ENCODE measurements at regions not wholly inside any gene's neighbourhood (a gene's known extent, or its start where the extent isn't known, plus 50 kb on each side); places are given as distances from the start of the nearest gene placed in this dataset.
A peak's percentile ranks its signal among the peaks of the same experiment; 100 is the strongest.

DNA sequence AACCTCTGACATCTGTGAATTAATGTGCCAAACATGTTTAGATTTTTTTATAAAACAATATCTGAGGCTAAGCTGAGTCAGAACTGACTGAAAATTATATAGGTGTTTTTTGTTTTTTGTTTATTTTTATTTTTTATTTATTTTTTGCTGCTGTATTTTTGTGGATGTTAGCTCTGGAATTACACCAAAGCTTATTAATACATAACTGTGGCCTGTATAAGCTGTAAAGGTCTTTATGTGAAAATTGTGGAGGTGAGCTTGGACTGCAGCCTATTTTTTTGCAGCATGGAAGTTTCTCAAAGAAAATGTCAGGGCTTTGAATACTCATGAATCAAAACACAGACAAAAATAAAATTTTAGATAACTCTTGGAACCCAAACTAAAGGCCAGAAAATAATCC, 199.8 kb downstream of the CHRM3 start:
- Histone ChIP-seq H3K4me1 (replicated peaks in 1 of 2) (peaks cover 3 to 7% of the 10 kb centered on the region in 2 donors), H3K4me3 (no peak overlapping the region), H3K27ac (no peak overlapping the region)
- in situ Hi-C loops (cut with MboI; ENCODE audit: low pct_unique_long_range_greater_than_20kb in 2 of 9, low sequenced_read_pairs in 9 of 9, unreplicated experiment in 9 of 9): no loop called here
- no peak for ATAC-seq (replicated peaks in 6 of 8)

DNA sequence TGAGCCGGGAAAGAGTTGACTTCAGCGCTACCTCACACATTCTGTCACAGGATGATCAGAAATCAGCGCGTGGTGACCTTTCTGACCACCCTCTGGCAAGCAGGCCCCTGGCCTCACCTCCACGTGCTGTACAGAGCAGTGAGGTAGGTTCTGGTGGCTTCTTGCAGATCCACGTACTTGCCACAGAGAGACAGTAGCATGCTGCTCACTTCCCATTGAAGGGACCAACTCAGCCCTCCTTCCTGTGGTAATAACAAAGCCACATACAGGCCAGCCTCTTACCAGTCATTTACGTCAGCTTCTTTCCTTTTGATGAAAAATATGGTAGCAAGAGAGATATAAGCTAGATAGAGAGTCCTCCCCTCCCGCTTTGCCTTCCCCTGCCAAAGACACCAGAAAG, 200.7 kb downstream of the CHRM3 start:
- in situ Hi-C loops (cut with MboI; ENCODE audit: low pct_unique_long_range_greater_than_20kb in 2 of 9, low sequenced_read_pairs in 9 of 9, unreplicated experiment in 9 of 9): no loop called here
- peak in 2 of 8 experiments; percentile 10 to 14 for ATAC-seq (replicated peaks in 6 of 8)
- no peak overlapping the region for H3K4me3 ChIP-seq
- no peak overlapping the region for H3K27ac ChIP-seq
- 0 to 100% (median 80%) methylated on average over 1 to 8 of the region's 8 CpGs for WGBS, 10 experiments
- H3K4me1 ChIP-seq (replicated peaks in 1 of 2): peaks cover 3 to 7% of the 10 kb centered on the region in 2 donors

DNA sequence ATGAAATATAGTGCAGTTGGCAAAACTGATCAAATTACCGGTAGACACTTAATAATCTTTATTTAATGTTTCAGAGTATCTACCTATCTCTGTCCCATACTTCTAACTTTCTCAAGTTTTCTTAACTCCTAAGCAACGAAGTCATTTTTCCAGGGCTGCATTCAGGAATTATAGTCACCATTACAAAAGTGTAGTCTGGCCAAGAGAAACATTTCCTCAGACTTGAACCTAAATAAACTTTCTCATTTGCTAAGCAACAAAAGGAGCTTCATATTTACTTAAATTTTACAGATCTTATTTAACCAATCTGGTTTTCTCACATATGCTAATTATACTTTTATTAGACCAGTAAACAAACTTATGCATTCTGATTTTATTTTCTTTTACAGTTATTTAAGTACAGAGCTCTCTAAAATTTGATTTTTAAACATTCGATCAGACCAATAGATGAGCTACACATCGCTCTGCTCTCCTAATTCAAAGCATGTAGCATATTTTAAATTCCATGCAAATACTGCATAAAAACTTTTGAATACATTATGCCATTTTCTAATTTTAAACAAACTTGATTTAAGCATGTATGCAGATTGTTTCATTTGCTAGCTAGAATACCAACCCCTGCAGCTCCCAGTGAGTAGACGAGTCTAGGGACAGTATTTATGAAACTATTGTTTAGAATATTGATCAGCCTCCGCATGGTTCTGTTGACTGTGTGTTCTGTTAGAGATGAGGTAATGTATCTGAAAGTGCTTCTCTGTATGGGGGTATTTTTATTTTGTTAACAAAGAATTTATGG, 201.4 kb downstream of the CHRM3 start:
- 0 to 100% (median 89%) methylated on average over 3 to 6 of the region's 6 CpGs for WGBS, 10 experiments
- Histone ChIP-seq H3K27ac (no peak overlapping the region), H3K4me3 (no peak overlapping the region), H3K4me1 (replicated peaks in 1 of 2) (peaks cover 3 to 7% of the 10 kb centered on the region in 2 donors)
- ATAC-seq (replicated peaks in 6 of 8): peak in 5 of 8 experiments; percentile 28 to 88 (median 42)
- in situ Hi-C loops (cut with MboI; ENCODE audit: low pct_unique_long_range_greater_than_20kb in 2 of 9, low sequenced_read_pairs in 9 of 9, unreplicated experiment in 9 of 9): no loop called here

DNA sequence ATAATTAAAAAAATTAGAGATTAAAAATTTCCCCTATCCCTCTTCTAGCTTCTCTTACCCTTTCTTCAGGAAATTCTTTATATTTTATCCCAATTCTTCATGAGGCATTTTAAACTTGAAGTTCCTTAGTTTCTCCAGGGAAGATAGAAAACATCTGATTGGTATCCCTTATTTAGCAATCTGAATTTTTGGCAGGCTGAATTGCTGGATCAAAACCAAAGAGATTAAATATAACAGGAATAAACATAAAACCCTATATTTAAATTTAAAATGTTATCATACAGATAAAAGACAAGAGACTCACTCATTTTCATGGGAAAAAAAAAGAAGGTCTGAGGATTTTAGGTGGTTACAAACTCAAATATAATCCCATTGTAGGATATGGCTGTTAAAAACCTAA, 204.2 kb downstream of the CHRM3 start:
- Histone ChIP-seq H3K4me1 (replicated peaks in 1 of 2) (peaks cover 3 to 10% of the 10 kb centered on the region in 2 donors), H3K27ac (no peak overlapping the region), H3K4me3 (no peak overlapping the region)
- in situ Hi-C loops (cut with MboI; ENCODE audit: low pct_unique_long_range_greater_than_20kb in 2 of 9, low sequenced_read_pairs in 9 of 9, unreplicated experiment in 9 of 9): no loop called here
- ATAC-seq (replicated peaks in 6 of 8): no peak

DNA sequence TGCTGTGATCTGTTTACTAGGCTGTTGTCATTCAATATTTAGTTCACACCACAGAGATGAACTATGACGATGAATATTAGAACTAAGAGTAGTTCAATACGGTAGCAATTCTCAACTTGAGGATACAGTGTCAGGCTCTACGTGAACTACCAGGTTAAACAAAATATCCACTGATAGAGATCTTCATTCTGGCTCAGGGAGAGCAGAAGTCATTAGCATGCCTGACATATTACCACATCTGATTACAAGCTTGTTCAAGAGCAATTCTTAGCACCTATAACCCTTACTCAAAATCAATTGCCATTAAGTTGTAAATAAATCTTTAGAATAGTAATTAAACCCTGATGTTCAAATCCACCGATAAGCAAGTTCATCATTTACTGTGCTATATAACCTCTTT, 207.2 kb downstream of the CHRM3 start:
- H3K4me1 ChIP-seq (replicated peaks in 1 of 2): peaks cover 3 to 5% of the 10 kb centered on the region in 2 donors
- WGBS, 10 experiments: 0 to 88% (median 72%) methylated on average over 3 to 4 of the region's 4 CpGs
- in situ Hi-C loops (cut with MboI; ENCODE audit: low pct_unique_long_range_greater_than_20kb in 2 of 9, low sequenced_read_pairs in 9 of 9, unreplicated experiment in 9 of 9): no loop called here
- ATAC-seq (replicated peaks in 6 of 8): peak in 1 of 8 experiments; percentile 62
- no peak overlapping the region for H3K4me3 ChIP-seq
- no peak overlapping the region for H3K27ac ChIP-seq

DNA sequence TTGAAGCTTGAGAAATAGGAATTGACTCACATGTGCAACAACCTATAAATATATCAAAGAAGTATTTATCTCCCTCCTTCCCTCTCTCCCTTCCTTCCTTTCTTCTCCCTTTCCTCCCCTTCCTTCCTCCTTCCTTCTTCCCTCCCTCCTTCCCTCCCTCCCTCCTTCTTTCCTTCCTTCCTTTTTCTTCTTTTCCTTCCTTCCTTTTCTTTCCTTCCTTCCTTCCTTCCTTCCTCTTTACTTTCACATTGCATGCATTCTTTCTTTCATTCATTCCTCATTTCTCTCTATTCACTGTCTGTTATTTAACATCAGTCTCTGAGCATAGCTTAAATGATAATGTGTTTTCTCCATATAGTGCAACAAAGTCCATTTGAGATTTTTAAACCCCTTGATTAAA, 214.2 kb downstream of the CHRM3 start:
- peaks cover 0 to 5% of the 10 kb centered on the region in 2 donors for H3K4me1 ChIP-seq (replicated peaks in 1 of 2)
- in situ Hi-C loops (cut with MboI; ENCODE audit: low pct_unique_long_range_greater_than_20kb in 2 of 9, low sequenced_read_pairs in 9 of 9, unreplicated experiment in 9 of 9): no loop called here
- ATAC-seq (replicated peaks in 6 of 8): no peak
- H3K27ac ChIP-seq: no peak overlapping the region
- no peak overlapping the region for H3K4me3 ChIP-seq

DNA sequence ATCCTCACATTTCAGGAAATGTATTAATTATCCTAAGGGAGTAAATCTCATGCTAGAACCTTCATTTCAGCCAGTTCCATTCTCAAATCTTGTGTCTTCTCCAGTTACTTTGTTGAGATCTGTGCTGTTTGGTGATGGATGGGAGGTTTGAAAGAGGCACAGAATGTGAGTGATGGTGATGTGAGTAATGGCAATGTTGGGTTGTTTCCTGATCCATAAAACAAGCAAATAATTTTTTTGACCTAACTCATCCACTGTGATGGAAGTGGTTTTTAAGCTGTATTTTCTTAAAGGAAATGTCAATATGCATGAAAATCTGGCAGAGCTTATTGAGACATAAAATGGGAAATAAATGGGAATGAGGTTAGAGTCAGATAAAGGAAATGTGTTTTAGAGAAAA, 214.7 kb downstream of the CHRM3 start:
- H3K4me1 ChIP-seq (replicated peaks in 1 of 2): peaks cover 0 to 5% of the 10 kb centered on the region in 2 donors
- in situ Hi-C loops (cut with MboI; ENCODE audit: low pct_unique_long_range_greater_than_20kb in 2 of 9, low sequenced_read_pairs in 9 of 9, unreplicated experiment in 9 of 9): no loop called here

DNA sequence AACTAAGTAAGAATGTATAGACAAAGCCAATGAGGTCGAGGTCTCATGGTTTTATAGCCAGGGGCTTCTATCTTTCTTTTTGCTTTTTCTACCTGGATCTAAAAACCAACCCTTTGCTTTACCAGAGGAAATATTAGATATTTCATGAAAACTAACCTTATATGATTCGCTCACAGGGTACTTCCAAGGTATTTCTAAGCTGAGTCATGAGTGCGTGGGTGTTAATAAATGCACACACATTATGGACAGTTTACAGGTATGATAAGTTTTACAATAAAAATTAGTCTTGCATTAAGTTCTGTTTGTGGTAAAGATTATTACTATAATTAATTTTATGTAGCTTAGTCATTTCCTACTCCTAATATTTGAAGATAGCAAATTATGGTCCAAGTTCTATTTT, 217.2 kb downstream of the CHRM3 start:
- H3K4me3 ChIP-seq: no peak overlapping the region
- H3K27ac ChIP-seq: no peak overlapping the region
- no peaks in the 10 kb centered on the region for H3K4me1 ChIP-seq (replicated peaks in 1 of 2)
- in situ Hi-C loops (cut with MboI; ENCODE audit: low pct_unique_long_range_greater_than_20kb in 2 of 9, low sequenced_read_pairs in 9 of 9, unreplicated experiment in 9 of 9): no loop called here
- WGBS, 10 experiments: 20 to 100% (median 88%) methylated on average over 1 to 3 of the region's 3 CpGs; no CpG with 5 or more reads in 1 of the 10 experiments
- no peak for ATAC-seq (replicated peaks in 6 of 8)

More for the DNA sequence above, 214.7 kb downstream of the CHRM3 start:
- ATAC-seq (replicated peaks in 6 of 8): no peak
- Histone ChIP-seq H3K4me3 (no peak overlapping the region), H3K27ac (no peak overlapping the region)

DNA sequence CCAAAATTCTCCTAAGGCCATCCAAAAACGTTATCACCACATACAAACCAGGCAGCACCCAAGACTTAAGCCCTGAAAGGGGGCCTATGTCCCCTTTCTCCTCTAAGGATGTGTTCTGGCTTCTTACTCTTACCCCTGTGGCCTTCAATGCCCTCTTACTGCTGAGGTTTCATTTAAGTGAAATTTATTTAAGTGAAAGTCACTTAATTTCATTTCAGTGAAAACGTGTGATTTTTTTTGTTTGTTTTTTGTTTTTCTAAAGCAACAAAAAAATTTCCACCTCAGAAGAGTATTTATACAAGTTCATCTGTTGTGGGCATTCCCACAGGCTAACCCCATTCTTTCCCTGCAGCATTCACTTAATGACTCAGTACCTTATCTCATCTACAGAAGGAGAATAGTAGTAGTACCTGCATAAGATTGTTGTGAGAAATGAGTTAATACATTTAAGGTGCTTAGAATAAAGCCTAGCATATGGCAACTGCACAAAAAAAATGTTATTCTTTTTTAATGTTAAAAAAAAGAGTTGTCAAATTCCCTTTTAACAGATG, 220.6 kb downstream of the CHRM3 start:
- 0 to 87% (median 64%) methylated on average over 1 to 2 of the region's 2 CpGs for WGBS, 10 experiments
- Histone ChIP-seq H3K4me1 (replicated peaks in 1 of 2) (no peaks in the 10 kb centered on the region), H3K27ac (no peak overlapping the region), H3K4me3 (no peak overlapping the region)
- in situ Hi-C loops (cut with MboI; ENCODE audit: low pct_unique_long_range_greater_than_20kb in 2 of 9, low sequenced_read_pairs in 9 of 9, unreplicated experiment in 9 of 9): no loop called here
- ATAC-seq (replicated peaks in 6 of 8): no peak

DNA sequence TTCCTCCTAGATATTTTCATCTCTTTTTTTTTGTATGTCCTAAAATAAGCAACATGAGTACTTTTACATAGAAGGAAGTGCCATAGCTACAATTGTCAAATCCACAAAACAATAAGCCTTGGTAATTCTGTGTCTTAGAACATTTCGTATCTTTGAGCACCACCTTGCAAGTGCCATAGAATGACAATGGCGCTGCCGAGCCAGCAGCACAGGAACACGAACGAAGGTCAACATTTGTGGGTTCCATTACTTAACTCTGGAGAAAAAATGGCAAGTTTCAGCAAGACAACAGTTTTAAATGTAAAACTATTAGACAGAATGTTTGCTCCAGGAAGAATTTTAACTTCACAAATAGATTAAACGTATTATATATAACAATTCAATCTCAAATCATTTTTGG, 222.1 kb downstream of the CHRM3 start:
- whole genome bisulfite sequencing, 10 experiments: 13 to 100% (median 85%) methylated on average over 4 to 6 of the region's 6 CpGs
- no peak overlapping the region for H3K4me3 ChIP-seq
- in situ Hi-C loops (cut with MboI; ENCODE audit: low pct_unique_long_range_greater_than_20kb in 2 of 9, low sequenced_read_pairs in 9 of 9, unreplicated experiment in 9 of 9): no loop called here
- no peaks in the 10 kb centered on the region for H3K4me1 ChIP-seq (replicated peaks in 1 of 2)
- no peak overlapping the region for H3K27ac ChIP-seq
- no peak for ATAC-seq (replicated peaks in 6 of 8)

DNA sequence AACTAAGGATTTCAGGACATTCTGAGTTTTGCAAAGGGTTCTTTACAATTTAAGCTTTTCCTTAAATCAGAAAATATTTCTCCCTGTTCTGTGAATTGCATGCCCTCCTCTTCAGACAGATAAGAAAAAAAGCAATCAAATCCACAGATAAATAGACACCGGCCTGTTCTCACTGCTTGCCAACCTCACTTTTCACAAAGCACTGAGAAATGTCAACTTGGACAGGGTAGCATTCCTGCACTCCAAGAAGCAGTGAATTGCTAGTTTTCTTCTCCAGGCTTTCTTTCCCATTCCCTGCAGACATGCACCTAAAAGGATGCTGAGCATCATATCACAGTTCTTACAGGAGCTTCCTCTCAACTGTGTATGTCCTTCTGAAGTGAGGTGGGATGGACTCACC, 226.0 kb downstream of the CHRM3 start:
- WGBS, 10 experiments: 50 to 100% (median 91%) methylated on average over 1 of the region's 1 CpG; no CpG with 5 or more reads in 5 of the 10 experiments
- peaks cover 0 to under 1% of the 10 kb centered on the region in 2 donors for H3K4me1 ChIP-seq (replicated peaks in 1 of 2)
- no peak overlapping the region for H3K4me3 ChIP-seq
- ATAC-seq (replicated peaks in 6 of 8): peak in 1 of 8 experiments; percentile 73
- in situ Hi-C loops (cut with MboI; ENCODE audit: low pct_unique_long_range_greater_than_20kb in 2 of 9, low sequenced_read_pairs in 9 of 9, unreplicated experiment in 9 of 9): no loop called here
- no peak overlapping the region for H3K27ac ChIP-seq

DNA sequence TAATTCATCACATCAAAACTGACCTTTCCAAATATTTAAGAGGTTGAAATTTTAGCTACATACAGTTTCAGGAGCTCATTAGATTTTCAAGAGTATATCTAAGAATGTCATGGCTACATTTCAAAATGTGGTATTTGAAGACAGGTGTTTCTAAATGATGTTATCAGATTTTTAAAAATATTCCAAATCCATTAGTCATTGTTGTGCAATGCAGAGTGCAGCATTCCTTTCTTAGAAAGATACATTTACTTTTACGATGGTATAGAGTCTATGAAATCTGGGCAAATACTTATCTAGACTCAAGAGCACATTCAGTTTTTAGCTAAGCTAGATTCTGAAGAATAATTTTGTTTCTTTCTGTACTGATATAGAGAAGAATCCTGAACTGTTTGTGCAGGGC, 230.3 kb downstream of the CHRM3 start:
- Histone ChIP-seq H3K27ac (no peak overlapping the region), H3K4me1 (replicated peaks in 1 of 2) (peaks cover 2 to 11% of the 10 kb centered on the region in 2 donors), H3K4me3 (no peak overlapping the region)
- WGBS, 10 experiments: 10 to 100% (median 78%) methylated on average over 1 of the region's 1 CpG; no CpG with 5 or more reads in 2 of the 10 experiments
- in situ Hi-C loops (cut with MboI; ENCODE audit: low pct_unique_long_range_greater_than_20kb in 2 of 9, low sequenced_read_pairs in 9 of 9, unreplicated experiment in 9 of 9): no loop called here
- no peak for ATAC-seq (replicated peaks in 6 of 8)

DNA sequence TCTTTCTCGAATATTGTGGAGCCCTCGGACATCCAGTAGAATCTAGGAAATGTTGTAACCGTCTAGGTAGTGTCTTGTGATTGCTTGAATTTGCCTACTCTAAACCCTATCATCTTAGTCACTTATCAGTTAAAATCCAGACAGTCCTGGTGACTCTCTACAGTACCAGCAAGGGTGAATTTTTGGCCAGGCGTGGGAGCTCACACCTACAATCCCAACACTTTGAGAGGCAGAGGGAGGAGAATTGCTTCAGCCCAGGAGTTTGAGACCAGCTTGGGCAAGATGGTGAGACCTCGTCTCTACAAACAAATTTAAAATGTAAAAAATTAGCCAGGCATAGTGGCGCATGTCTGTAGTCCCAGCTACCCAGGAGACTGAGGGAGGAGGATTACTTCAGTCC, 230.9 kb downstream of the CHRM3 start:
- Histone ChIP-seq H3K4me3 (no peak overlapping the region), H3K4me1 (replicated peaks in 1 of 2) (peaks cover 2 to 11% of the 10 kb centered on the region in 2 donors), H3K27ac (no peak overlapping the region)
- peak in 1 of 8 experiments; percentile 5 for ATAC-seq (replicated peaks in 6 of 8)
- in situ Hi-C loops (cut with MboI; ENCODE audit: low pct_unique_long_range_greater_than_20kb in 2 of 9, low sequenced_read_pairs in 9 of 9, unreplicated experiment in 9 of 9): no loop called here
- 0 to 100% (median 87%) methylated on average over 2 to 6 of the region's 6 CpGs; no CpG with 5 or more reads in 1 of the 10 experiments for WGBS, 10 experiments

DNA sequence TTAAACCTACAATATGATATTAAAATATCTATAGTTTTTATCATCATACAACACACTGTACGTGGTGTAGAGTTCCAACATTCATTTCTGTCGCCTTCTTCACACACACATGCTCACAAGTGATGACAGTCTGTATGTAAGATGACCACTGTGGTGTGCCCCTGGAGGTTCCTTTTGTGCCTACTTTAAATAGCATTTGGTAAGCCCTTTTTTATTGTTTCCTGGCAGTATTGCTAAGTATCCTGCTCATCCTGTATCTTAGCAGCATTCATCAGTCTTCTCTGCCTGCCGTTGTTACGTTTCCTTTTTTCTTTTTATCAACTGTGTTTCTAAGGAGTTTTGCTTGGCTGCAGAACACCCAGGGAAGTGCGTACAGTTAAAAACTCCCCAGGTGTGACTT, 231.4 kb downstream of the CHRM3 start:
- in situ Hi-C loops (cut with MboI; ENCODE audit: low pct_unique_long_range_greater_than_20kb in 2 of 9, low sequenced_read_pairs in 9 of 9, unreplicated experiment in 9 of 9): no loop called here
- Histone ChIP-seq H3K4me3 (no peak overlapping the region), H3K27ac (peak overlapping the region in 1 of 2 donors; percentile 32), H3K4me1 (replicated peaks in 1 of 2) (peaks cover 2 to 11% of the 10 kb centered on the region in 2 donors)
- 10 to 75% (median 57%) methylated on average over 3 to 5 of the region's 5 CpGs for WGBS, 10 experiments
- ATAC-seq (replicated peaks in 6 of 8): peak in 5 of 8 experiments; percentile 18 to 99 (median 74)

Measured in motor neuron (in vitro differentiated cells).